A673 (cell line): ENCODE measurements at regions not wholly inside any gene's neighbourhood (a gene's known extent, or its start where the extent isn't known, plus 50 kb on each side); places are given as distances from the start of the nearest gene placed in this dataset.
"Not testable (repeated sequence)": the region's sequence is repeated elsewhere in the genome, so short reads cannot be mapped to it uniquely, and the experiment has no call there.

Experiments
- BruUV-seq: library from RNA; stranded (reverse); fragments of 400-500 nt; replicated peaks from 2 replicates; lab custom pipeline; 2021; lab: Mats Ljungman, UMichigan
- CTCF ChIA-PET: fragments of 300-600 bp; sonication (Branson Sonifier 250); formaldehyde crosslinking; loops from one replicate; lab custom pipeline; 2022; ENCODE audit warnings: antibody characterized with exemption; lab: Charles Lee
- POLR2A ChIA-PET: fragments of 300-600 bp; sonication (Branson Sonifier 250); formaldehyde crosslinking; loops from one replicate; lab custom pipeline; 2022; ENCODE audit warnings: antibody characterized with exemption; ENCODE audit not compliant: low non-redundant PET; lab: Charles Lee
- DNase-seq: peaks from one replicate; pipeline ENCODE4 v3.0.0-alpha.2; 2015; ENCODE audit warnings: low spot score
- H3K27ac ChIP-seq: fragments of 200-600 bp; sonication (generic); 2 replicates; pipeline ENCODE4 v1.5.1; 2016; ENCODE audit warnings: mixed run types, low read depth, mild to moderate bottlenecking, mixed read lengths, antibody characterized with exemption, low read length; ENCODE audit not compliant: poor library complexity, severe bottlenecking
- H3K27me3 ChIP-seq: fragments of 200-600 bp; sonication (generic); replicated peaks from 2 replicates; pipeline ENCODE4 v1.6.1; 2017; ENCODE audit warnings: mixed run types, low read depth, mild to moderate bottlenecking, mixed read lengths, antibody characterized with exemption, low read length; ENCODE audit not compliant: insufficient read depth, poor library complexity
- H3K36me3 ChIP-seq: fragments of 200-600 bp; sonication (generic); 2 replicates; pipeline ENCODE4 v1.6.1; 2016; ENCODE audit warnings: mixed run types, mild to moderate bottlenecking, mixed read lengths, antibody characterized with exemption, low read length; ENCODE audit not compliant: insufficient read depth, poor library complexity, severe bottlenecking
- H3K4me1 ChIP-seq: fragments of 200-600 bp; sonication (generic); 2 replicates; pipeline ENCODE4 v1.6.1; 2017; ENCODE audit warnings: mixed run types, mild to moderate bottlenecking, mixed read lengths, antibody characterized with exemption, low read length; ENCODE audit not compliant: insufficient read depth, poor library complexity, severe bottlenecking
- H3K4me3 ChIP-seq: fragments of 200-600 bp; sonication (generic); 2 replicates; pipeline ENCODE4 v1.5.1; 2016; ENCODE audit warnings: low read depth, mixed run types, mild to moderate bottlenecking, mixed read lengths, low read length; ENCODE audit not compliant: poor library complexity, severe bottlenecking
- H3K9me3 ChIP-seq: fragments of 200-600 bp; sonication (generic); 2 replicates; pipeline ENCODE4 v1.6.1; 2016; ENCODE audit warnings: mixed run types, low read depth, mild to moderate bottlenecking, mixed read lengths, antibody characterized with exemption, low read length; ENCODE audit not compliant: poor library complexity, severe bottlenecking
- intact Hi-C: fragments of 100-400 bp; cut with micrococcal nuclease; formaldehyde crosslinking; loops from one replicate; pipeline ENCODE4 v1.10.0; 2022; ENCODE audit not compliant: unreplicated experiment

DNA sequence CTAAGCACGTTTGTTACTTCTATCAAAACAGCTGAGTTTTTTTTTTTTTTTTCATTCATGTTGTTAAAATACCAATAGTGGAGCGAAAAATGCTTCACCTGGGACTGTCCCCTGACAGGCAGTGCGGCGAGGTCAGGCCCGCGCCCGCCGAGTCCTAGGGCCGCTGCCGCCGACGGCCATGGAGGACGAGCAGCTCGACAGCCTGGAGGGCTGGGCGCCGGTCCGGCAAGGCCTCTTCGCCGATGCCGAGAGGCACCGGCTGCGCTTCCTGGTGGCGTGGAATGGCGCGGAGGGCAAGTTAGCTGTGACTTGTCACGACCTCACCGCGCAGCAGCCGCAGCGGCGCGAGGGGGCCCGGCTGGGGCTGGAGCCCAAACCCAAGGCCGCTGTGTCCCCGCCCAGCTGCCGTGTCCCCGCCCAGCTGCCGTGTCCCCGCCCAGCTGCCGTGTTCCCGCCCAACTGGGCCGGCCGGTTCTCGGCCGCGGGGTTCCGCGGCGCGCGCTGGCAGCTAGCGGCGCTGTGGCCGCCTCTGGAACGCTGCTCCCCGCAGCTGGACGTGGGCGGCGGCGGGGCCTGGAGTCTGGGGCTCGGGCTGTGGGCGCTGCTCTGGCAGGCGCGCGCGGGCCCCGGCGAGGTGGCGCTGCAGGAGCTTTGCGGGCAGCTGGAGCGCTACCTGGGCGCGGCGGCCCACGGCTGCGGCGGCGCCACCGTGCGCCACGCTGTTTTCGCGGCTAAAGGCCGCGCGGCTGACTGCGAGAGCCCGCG lies 56.7 kb upstream of the GOLGA8R start:
- DNase-seq, H3K27ac ChIP-seq, POLR2A ChIA-PET, H3K36me3 ChIP-seq, H3K27me3 ChIP-seq, H3K9me3 ChIP-seq, H3K4me1 ChIP-seq, CTCF ChIA-PET, intact Hi-C loops, BruUV-seq: not testable (repeated sequence)
- peak overlapping the region; percentile 28 for H3K4me3 ChIP-seq

DNA sequence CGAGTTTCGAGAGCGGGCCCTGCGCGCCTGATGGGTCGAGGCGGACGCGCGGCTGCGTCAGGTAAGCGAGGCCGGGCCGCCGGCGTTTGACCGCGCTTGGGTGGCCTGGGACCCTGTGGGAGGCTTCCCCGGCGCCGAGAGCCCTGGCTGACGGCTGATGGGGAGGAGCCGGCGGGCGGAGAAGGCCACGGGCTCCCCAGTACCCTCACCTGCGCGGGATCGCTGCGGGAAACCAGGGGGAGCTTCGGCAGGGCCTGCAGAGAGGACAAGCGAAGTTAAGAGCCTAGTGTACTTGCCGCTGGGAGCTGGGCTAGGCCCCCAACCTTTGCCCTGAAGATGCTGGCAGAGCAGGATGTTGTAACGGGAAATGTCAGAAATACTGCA lies 57.3 kb upstream of the GOLGA8R start:
- H3K36me3 ChIP-seq, DNase-seq, CTCF ChIA-PET, intact Hi-C loops, BruUV-seq, H3K27ac ChIP-seq, H3K9me3 ChIP-seq, H3K27me3 ChIP-seq, POLR2A ChIA-PET, H3K4me1 ChIP-seq: not testable (repeated sequence)
- peak overlapping the region; percentile 28 for H3K4me3 ChIP-seq

DNA sequence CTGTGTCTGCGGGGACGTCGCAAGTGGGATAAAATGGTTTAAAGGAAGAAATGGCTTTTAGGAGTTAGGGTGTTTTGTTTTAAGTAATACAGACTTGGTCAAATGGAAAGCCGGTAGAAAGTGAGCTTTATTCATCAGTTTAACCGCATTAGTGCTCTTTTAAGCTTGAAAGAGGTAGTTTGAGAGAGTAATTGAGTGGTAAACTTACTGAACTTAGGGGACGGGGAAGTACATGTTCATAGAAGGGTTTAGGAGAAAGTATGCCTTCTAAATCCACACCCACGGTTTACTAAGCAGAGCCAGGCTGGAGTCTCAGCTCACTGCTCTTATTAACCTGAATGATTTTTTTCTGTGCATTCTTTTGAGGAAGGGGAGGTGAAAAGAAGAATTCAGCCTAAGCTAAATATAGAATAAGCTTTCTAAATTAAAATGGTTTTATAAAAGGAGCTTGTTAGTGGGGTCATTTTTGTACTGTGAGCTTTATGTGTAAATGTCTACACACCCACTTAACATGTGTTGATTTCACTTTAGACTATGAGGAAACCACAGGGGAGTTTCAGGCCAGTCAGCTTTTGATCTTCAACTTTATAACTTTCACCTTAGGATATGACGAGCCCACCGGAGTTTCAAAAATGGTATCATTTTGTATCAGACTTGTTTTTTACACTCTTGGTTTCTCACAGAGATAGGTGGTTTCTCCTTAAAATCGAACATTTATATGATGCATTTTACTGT lies 57.9 kb upstream of the GOLGA8R start:
- H3K27ac ChIP-seq, DNase-seq, POLR2A ChIA-PET, H3K9me3 ChIP-seq, intact Hi-C loops, H3K4me3 ChIP-seq, H3K4me1 ChIP-seq, H3K36me3 ChIP-seq, CTCF ChIA-PET, H3K27me3 ChIP-seq: not testable (repeated sequence)
- TSS peak; percentile 94 for BruUV-seq

DNA sequence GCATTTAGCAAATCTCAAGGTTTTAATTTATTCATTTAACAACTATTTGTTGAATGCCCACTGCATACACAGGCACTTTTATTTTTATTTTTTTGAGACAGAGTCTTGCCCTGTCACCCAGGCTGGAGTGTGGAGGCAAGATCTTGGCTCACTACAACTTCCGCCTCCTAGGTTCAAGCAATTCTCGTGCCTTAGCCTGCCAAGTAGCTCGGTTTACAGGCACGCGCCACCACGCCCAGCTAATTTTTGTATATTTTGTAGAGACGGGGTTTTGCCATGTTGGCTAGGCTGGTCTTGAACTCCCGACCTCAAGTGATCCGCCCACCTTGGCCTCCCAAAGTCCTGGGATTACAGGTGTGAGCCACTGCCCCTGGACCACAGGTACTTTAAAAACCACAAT lies 67.0 kb upstream of the GOLGA8Q start:
- POLR2A ChIA-PET, H3K9me3 ChIP-seq, H3K27ac ChIP-seq, intact Hi-C loops, H3K27me3 ChIP-seq, H3K4me3 ChIP-seq, DNase-seq, BruUV-seq, H3K4me1 ChIP-seq, H3K36me3 ChIP-seq, CTCF ChIA-PET: not testable (repeated sequence)

DNA sequence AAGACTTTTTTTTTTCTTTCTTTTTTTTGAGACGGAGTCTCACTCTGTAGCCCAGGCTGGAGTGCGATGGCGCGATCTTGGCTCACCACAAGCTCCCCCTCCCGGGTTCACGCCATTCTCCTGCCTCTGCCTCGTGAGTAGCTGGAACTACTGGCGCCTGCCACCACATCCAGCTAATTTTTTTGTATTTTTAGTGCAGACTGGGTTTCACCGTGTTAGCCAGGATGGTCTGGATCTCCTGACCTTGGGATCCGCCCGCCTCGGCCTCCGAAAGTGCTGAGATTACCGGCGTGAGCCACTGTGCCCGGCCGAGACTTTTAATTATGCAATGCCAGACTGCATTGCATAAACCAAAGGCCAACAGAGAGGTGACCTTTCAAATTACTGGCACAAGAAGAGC lies 62.6 kb upstream of the GOLGA8Q start:
- BruUV-seq, H3K36me3 ChIP-seq, H3K9me3 ChIP-seq, POLR2A ChIA-PET, CTCF ChIA-PET, H3K27ac ChIP-seq, H3K4me3 ChIP-seq, intact Hi-C loops, DNase-seq, H3K27me3 ChIP-seq, H3K4me1 ChIP-seq: not testable (repeated sequence)

DNA sequence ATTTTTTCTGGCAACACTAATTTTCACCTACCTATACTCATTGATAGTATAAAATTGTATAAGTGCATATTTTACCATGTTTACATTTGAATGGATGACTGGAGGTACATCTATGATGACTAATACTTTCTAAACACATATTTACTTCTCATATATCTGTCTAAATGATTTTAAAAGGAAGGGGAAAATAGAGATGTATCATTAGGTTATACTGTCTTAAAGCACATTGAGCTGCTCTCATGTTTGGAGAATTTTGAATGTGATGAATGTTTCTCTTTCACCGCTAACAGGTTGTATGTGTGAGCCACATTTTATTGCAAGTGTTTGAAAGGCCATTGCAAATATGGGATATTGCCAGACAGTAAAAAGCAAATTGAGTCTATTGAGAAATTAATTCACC lies 61.5 kb upstream of the GOLGA8Q start:
- H3K4me1 ChIP-seq, H3K4me3 ChIP-seq, H3K27ac ChIP-seq, intact Hi-C loops, CTCF ChIA-PET, BruUV-seq, H3K36me3 ChIP-seq, H3K9me3 ChIP-seq, DNase-seq, POLR2A ChIA-PET, H3K27me3 ChIP-seq: not testable (repeated sequence)

DNA sequence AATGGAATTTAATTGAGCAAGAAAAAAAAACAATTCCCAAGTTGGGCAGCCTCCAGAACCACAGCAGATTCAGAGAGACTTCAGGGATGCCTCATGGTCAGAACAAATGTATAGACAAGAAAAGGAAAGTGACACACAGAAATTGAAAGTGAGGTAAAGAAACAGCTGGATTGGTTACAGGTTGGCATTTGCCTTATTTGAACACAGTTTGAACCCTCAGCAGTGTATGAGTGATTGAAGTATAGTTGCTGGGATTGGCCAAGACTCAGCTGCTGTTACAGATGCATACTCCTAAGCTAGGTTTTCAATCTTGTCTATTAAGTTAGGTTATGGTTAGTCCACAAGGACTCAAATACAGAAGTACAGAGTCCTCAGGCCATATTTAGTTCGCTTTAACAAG lies 57.9 kb upstream of the GOLGA8Q start:
- intact Hi-C loops, POLR2A ChIA-PET, H3K9me3 ChIP-seq, H3K4me1 ChIP-seq, BruUV-seq, H3K36me3 ChIP-seq, CTCF ChIA-PET, H3K27me3 ChIP-seq, H3K27ac ChIP-seq, DNase-seq, H3K4me3 ChIP-seq: not testable (repeated sequence)
